ENCODE measurements at regions not wholly inside any gene's neighbourhood (a gene's known extent, or its start where the extent isn't known, plus 50 kb on each side); places are given as distances from the start of the nearest gene placed in this dataset.

DNA sequence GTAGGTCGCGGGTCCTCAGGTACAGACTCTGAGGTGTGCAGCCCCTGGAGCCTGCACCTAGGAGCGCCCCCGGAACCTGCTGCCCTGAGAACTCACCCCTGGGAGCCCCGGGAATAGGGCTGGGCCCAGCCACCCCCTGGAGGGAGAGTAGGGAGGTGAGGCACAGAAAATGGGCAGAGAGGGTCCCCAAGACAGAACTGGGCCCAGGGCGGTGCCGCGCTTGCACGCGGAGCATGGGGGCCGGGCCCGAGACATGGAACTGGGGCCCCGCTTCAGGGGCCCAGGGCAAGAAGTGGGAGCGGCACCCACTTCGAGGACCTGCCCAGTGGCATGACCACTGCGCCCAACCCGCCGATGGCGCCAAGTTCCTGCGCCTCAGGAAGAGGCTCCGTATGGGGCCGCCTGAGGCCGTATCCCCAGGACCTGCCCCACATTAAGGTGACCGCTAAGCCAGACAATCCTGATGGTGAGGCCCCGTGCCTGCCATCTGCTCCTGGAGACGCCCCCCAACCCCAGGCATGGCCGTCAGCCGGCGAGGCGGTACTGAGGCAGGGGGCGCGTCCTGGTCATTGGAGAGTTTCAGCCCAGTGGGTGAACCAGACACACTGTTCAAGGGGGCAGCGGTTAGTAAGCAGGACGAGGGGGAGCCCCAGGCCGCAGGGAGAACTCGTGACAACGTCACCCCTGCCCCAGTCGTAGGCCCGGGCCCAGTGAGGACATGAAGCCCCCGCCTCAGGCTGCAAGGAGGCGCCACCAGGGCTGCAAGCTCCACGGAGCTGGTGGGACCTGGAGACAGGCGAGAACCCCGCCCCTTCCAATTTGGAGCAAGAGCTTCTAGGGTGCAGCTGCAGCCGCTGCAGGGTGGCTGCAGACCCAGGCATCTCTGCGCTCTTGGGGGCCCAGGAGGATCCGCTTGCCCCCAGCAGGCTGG lies 89.5 kb upstream of the PUM3 start:
- H3K27ac ChIP-seq, result no peak overlapping the region
- TF ChIP-seq, protein P1, sequence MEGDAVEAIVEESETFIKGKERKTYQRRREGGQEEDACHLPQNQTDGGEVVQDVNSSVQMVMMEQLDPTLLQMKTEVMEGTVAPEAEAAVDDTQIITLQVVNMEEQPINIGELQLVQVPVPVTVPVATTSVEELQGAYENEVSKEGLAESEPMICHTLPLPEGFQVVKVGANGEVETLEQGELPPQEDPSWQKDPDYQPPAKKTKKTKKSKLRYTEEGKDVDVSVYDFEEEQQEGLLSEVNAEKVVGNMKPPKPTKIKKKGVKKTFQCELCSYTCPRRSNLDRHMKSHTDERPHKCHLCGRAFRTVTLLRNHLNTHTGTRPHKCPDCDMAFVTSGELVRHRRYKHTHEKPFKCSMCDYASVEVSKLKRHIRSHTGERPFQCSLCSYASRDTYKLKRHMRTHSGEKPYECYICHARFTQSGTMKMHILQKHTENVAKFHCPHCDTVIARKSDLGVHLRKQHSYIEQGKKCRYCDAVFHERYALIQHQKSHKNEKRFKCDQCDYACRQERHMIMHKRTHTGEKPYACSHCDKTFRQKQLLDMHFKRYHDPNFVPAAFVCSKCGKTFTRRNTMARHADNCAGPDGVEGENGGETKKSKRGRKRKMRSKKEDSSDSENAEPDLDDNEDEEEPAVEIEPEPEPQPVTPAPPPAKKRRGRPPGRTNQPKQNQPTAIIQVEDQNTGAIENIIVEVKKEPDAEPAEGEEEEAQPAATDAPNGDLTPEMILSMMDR (conservative IDR thresholded peaks at IDR 0.05; ENCODE audit: low read depth), result no peak
- DNase-seq (ENCODE audit: low spot score), result no peak
- ChIA-PET CTCF (no interaction called here), POLR2A (ENCODE audit: low non-redundant PET) (no interaction called here)

DNA sequence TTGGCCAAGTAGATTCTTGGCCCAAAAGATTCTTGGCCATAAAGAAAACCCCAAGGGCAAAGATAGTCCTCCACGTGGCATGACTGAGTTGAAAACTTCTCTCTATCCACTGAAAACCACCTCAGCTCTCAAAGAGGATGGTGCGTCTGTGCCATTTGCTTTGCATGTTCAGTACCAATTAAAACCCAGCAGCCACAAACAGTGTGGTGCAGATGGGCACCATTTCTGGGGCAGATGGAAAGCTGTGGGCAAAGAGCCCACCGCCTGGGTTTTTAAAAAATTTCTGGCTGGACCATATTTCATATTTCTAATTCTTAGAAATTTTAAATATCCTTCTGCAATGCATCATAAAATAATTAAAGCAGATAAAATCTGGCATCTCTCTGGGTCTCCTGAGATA lies 84.5 kb upstream of the PUM3 start:
- CTCF ChIA-PET, result no interaction called here
- no peak for DNase-seq (ENCODE audit: low spot score)
- POLR2A ChIA-PET (ENCODE audit: low non-redundant PET), result no interaction called here
- TF ChIP-seq, protein P1 (conservative IDR thresholded peaks at IDR 0.05; ENCODE audit: low read depth), result no peak
- H3K27ac ChIP-seq, result no peak overlapping the region

DNA sequence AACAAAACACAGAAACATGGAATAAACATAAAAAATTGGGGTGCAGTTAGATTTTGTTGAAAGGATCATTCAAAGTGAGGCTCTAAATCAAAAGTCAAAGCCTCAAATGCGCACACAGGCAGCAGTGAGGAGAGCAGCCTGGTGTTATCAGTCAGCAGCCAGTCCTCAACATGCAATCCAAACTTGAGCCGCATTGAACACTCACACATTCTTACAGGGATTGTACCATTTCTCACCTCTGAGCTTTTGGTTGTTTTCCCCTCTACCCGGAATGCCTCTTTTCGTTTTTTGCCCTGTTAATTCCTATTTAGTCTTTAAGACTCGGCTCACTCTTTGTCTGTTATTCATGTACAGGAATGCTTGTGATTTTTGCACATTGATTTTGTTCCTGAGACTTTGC lies 81.1 kb upstream of the PUM3 start:
- H3K27ac ChIP-seq, result no peak overlapping the region
- no peak for DNase-seq (ENCODE audit: low spot score)
- CTCF ChIA-PET, result no interaction called here
- TF ChIP-seq, protein P1 (conservative IDR thresholded peaks at IDR 0.05; ENCODE audit: low read depth), result no peak
- POLR2A ChIA-PET (ENCODE audit: low non-redundant PET), result no interaction called here

DNA sequence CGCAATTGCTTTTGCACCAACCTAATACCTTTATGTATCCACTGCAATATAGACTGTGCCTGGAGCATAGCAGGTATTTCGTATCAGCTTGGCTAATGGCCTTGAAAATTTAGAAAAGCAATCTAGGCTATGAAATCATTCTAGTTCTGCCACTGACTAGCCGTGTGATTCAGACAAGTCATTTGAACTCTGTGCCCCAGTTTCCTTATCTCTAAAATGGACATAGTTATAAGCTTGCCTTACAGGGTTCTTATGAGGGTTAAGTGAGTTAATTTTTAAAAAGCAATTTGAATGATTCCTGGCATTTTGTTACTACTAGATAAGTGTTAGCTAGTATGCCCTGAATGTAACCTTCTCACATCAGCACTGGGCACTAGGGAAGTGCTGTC lies 80.5 kb upstream of the PUM3 start:
- no peak overlapping the region for H3K27ac ChIP-seq
- ChIA-PET CTCF (no interaction called here), POLR2A (ENCODE audit: low non-redundant PET) (no interaction called here)
- no peak for DNase-seq (ENCODE audit: low spot score)
- TF ChIP-seq, protein P1 (conservative IDR thresholded peaks at IDR 0.05; ENCODE audit: low read depth), result no peak

DNA sequence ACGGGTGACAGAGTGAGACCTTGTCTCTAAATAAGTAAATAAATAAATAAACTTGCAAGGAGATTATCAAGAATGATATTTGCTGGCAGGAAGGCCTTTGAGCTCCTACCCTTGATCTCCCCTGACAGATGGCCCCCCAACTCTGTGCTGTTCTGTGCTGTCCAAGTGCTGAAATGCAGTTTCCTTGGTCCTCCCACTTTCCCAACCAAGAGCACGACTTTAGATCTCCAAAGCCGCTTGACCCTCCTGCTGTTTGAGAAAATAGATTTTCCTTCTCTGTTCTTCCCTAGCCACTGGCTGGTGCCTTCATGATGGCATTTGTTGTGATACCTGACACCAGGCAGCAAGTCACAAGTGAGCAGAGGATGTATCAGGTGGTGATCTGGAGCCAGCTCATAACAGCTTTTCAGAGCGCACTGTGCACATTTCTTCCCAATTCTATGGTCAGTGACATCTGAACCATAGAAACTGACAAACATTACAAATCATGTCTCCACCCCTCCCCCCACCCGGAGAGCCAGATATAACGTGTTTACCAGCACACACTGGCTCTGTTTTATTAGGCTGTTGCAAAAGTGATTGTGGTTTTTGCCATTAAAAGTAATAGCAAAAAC lies 80.0 kb upstream of the PUM3 start:
- TF ChIP-seq, protein P1 (conservative IDR thresholded peaks at IDR 0.05; ENCODE audit: low read depth), result no peak
- ChIA-PET POLR2A (ENCODE audit: low non-redundant PET) (no interaction called here), CTCF (no interaction called here)
- no peak overlapping the region for H3K27ac ChIP-seq
- no peak for DNase-seq (ENCODE audit: low spot score)

DNA sequence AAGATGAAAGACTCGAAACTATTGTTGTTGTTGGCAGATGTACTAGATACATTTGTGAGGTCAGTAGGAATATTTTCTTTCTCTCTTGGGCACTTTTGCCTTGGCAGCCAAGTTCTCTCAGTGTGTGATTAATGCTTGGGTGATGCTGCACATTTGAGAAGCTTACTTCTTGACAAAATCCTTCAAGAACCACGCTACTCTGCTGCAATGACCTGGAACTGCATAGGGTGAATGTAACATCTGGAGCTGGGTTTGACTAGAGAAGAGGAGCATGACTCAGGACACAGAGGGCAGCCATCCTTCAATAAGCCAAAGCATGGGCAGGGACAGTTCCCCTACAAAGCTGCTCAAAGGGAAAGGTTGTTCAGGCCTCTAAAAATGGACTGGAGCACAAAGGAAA lies 75.5 kb upstream of the PUM3 start:
- TF ChIP-seq, protein P1 (conservative IDR thresholded peaks at IDR 0.05; ENCODE audit: low read depth), result no peak
- ChIA-PET CTCF (no interaction called here), POLR2A (ENCODE audit: low non-redundant PET) (no interaction called here)
- DNase-seq (ENCODE audit: low spot score), result no peak
- H3K27ac ChIP-seq, result no peak overlapping the region
